ENCODE measurements at regions not wholly inside any gene's neighbourhood (a gene's known extent, or its start where the extent isn't known, plus 50 kb on each side); places are given as distances from the start of the nearest gene placed in this dataset.

DNA sequence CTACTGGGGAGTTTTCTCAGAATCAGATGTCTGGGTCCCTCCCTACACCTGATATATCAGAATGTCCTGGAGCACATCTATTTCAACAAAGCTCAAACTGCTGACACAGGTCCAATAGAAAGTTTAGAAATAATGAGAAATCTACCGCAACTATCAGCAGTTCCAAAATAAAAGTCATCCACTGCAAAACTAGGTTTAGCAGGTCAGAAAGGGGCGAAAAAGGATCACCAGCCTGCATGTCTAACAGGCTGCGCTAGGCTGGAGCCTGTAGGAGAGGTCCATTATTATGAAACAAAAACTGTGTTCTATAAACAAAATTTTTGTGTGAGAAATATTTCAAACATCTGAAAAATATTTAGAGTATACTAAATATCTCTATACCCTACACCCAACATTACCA lies 84.1 kb upstream of the RNF38 start:
- H3K9me3 ChIP-seq (ENCODE audit: severe bottlenecking), result no peaks in the 10 kb centered on the region
- H3K27me3 ChIP-seq (ENCODE audit: insufficient read depth, poor library complexity, severe bottlenecking), result no peaks in the 10 kb centered on the region
- H3K27ac ChIP-seq (ENCODE audit: poor library complexity, severe bottlenecking), result no peak overlapping the region
- ATAC-seq (ENCODE audit: low read depth) (no peak), DNase-seq (ENCODE audit: low spot score) (no peak)
- no peak overlapping the region for H3K4me3 ChIP-seq (ENCODE audit: severe bottlenecking)
- no peaks in the 10 kb centered on the region for H3K4me1 ChIP-seq (ENCODE audit: insufficient read depth, poor library complexity, severe bottlenecking)
- no peaks in the 10 kb centered on the region for H3K36me3 ChIP-seq (ENCODE audit: low read depth)
- TF ChIP-seq, protein P1, sequence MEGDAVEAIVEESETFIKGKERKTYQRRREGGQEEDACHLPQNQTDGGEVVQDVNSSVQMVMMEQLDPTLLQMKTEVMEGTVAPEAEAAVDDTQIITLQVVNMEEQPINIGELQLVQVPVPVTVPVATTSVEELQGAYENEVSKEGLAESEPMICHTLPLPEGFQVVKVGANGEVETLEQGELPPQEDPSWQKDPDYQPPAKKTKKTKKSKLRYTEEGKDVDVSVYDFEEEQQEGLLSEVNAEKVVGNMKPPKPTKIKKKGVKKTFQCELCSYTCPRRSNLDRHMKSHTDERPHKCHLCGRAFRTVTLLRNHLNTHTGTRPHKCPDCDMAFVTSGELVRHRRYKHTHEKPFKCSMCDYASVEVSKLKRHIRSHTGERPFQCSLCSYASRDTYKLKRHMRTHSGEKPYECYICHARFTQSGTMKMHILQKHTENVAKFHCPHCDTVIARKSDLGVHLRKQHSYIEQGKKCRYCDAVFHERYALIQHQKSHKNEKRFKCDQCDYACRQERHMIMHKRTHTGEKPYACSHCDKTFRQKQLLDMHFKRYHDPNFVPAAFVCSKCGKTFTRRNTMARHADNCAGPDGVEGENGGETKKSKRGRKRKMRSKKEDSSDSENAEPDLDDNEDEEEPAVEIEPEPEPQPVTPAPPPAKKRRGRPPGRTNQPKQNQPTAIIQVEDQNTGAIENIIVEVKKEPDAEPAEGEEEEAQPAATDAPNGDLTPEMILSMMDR (IDR thresholded peaks at IDR 0.05; ENCODE audit: poor library complexity, severe bottlenecking), result no peak

DNA sequence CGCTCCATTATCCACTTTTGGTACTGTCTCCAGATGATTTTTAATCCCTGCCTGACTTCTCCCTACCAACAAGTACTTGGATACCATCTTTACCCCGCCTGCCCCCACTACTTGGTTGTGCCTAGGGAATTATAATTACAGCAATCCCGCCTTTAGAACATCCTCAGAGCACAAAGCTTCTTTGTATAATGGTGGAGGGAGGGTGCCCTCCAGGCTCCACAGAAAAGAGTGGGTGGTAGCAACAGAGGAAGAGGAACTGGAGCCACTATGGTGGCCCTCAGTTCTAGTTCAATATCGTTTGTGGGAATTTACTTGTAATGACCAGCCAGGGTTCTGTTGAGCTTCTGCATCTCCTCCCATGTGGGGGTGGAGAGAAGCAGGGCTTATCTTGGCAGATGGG lies 79.0 kb upstream of the RNF38 start:
- no peaks in the 10 kb centered on the region for H3K9me3 ChIP-seq (ENCODE audit: severe bottlenecking)
- no peaks in the 10 kb centered on the region for H3K27me3 ChIP-seq (ENCODE audit: insufficient read depth, poor library complexity, severe bottlenecking)
- no peaks in the 10 kb centered on the region for H3K4me1 ChIP-seq (ENCODE audit: insufficient read depth, poor library complexity, severe bottlenecking)
- H3K4me3 ChIP-seq (ENCODE audit: severe bottlenecking), result no peak overlapping the region
- TF ChIP-seq, protein P1 (IDR thresholded peaks at IDR 0.05; ENCODE audit: poor library complexity, severe bottlenecking), result no peak
- H3K27ac ChIP-seq (ENCODE audit: poor library complexity, severe bottlenecking), result no peak overlapping the region
- no peak for DNase-seq (ENCODE audit: low spot score)
- no peak for ATAC-seq (ENCODE audit: low read depth)
- no peaks in the 10 kb centered on the region for H3K36me3 ChIP-seq (ENCODE audit: low read depth)

DNA sequence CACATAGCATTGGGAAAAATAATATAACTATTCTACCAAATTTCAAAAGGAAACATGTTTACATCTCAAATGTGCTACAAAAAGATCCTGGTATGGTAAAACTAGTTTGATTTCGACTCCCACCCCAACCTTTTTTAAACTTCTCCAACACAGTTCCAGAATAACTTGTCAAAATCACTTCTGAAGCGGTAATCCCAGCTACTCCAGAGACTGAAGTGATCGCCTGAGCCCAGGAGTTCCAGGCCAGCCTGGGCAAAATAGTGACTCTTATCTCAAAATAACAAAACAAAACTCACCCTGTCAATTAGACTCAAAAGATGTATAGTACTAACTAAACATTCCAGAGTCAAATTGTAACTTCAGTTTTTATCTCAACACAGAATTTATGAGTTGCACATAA lies 71.3 kb upstream of the RNF38 start:
- Histone ChIP-seq H3K9me3 (ENCODE audit: severe bottlenecking) (no peaks in the 10 kb centered on the region), H3K36me3 (ENCODE audit: low read depth) (no peaks in the 10 kb centered on the region), H3K27me3 (ENCODE audit: insufficient read depth, poor library complexity, severe bottlenecking) (no peaks in the 10 kb centered on the region), H3K27ac (ENCODE audit: poor library complexity, severe bottlenecking) (peak overlapping the region; percentile 23), H3K4me1 (ENCODE audit: insufficient read depth, poor library complexity, severe bottlenecking) (peaks cover 6% of the 10 kb centered on the region), H3K4me3 (ENCODE audit: severe bottlenecking) (no peak overlapping the region)
- DNase-seq (ENCODE audit: low spot score), result no peak
- ATAC-seq (ENCODE audit: low read depth), result no peak
- TF ChIP-seq, protein P1 (IDR thresholded peaks at IDR 0.05; ENCODE audit: poor library complexity, severe bottlenecking), result no peak

DNA sequence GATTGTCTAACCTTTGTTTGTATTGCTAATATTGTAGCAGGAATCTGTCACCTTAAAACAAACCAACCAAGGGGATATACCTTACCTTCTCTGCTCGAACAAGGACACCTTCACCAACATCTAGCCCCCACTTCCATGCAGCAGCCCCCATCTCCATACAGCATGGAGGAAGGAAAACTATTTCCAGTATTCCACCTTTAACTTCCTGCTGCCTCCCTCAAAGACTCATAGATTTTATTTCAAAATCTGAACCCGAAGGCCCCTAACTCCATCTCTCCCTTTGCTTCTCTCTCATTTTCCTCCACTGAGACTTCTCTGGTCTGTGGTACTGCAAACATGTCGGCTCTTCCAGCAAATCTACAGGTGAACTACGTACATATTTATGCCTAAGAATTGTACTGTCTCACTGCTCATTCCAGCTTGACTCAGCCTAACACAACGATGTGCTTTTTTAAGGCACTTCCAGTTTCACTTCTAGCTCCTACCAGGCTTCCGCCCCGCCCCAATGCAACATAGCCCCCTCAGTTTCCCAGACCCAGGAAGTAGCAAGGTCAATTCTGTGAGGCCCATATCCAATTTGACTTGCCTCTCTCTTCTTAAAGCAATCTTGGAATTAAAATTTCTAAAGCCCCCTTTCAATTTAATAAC lies 70.7 kb upstream of the RNF38 start:
- H3K27me3 ChIP-seq (ENCODE audit: insufficient read depth, poor library complexity, severe bottlenecking), result no peaks in the 10 kb centered on the region
- peak; percentile 95 for ATAC-seq (ENCODE audit: low read depth)
- peaks cover 6% of the 10 kb centered on the region for H3K4me1 ChIP-seq (ENCODE audit: insufficient read depth, poor library complexity, severe bottlenecking)
- no peaks in the 10 kb centered on the region for H3K9me3 ChIP-seq (ENCODE audit: severe bottlenecking)
- peak overlapping the region; percentile 9 for H3K4me3 ChIP-seq (ENCODE audit: severe bottlenecking)
- no peak for DNase-seq (ENCODE audit: low spot score)
- peak overlapping the region; percentile 23 for H3K27ac ChIP-seq (ENCODE audit: poor library complexity, severe bottlenecking)
- TF ChIP-seq, protein P1 (IDR thresholded peaks at IDR 0.05; ENCODE audit: poor library complexity, severe bottlenecking), result no peak
- no peaks in the 10 kb centered on the region for H3K36me3 ChIP-seq (ENCODE audit: low read depth)

DNA sequence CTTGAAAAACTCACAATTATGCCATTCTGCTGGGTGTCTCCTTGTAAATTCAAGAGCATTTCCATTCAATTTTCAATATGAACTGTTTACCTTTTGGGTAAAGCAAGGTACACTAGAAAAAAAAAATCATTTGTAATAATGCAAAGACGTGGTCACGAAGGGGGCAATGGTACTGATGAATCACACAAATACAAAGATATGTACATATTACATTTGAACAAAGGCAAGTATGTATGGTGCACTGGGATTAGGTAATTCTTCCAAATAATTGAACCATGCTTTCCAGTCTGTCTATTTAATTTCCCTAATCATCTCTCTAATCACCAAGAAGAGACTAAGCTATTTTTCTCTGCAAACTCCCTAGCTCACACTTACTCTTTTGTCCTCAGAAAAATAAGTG lies 63.4 kb upstream of the RNF38 start:
- H3K27me3 ChIP-seq (ENCODE audit: insufficient read depth, poor library complexity, severe bottlenecking), result no peaks in the 10 kb centered on the region
- no peak for DNase-seq (ENCODE audit: low spot score)
- no peak overlapping the region for H3K4me3 ChIP-seq (ENCODE audit: severe bottlenecking)

More for the DNA sequence above, 63.4 kb upstream of the RNF38 start:
- Histone ChIP-seq H3K9me3 (ENCODE audit: severe bottlenecking) (no peaks in the 10 kb centered on the region), H3K36me3 (ENCODE audit: low read depth) (no peaks in the 10 kb centered on the region), H3K27ac (ENCODE audit: poor library complexity, severe bottlenecking) (no peak overlapping the region), H3K4me1 (ENCODE audit: insufficient read depth, poor library complexity, severe bottlenecking) (no peaks in the 10 kb centered on the region)
- TF ChIP-seq, protein P1 (IDR thresholded peaks at IDR 0.05; ENCODE audit: poor library complexity, severe bottlenecking), result no peak
- no peak for ATAC-seq (ENCODE audit: low read depth)
